WTC11 (cell line): ENCODE measurements at regions not wholly inside any gene's neighbourhood (a gene's known extent, or its start where the extent isn't known, plus 50 kb on each side); places are given as distances from the start of the nearest gene placed in this dataset.

Experiments
- ATAC-seq: fragments of 200-7000 bp; cut with Tn5 transposase; 2 replicates; pipeline ENCODE4 v1.10.0; 2021; ENCODE audit warnings: mild to moderate bottlenecking, moderate library complexity
- CTCF ChIA-PET: fragments of 300-600 bp; sonication (Branson Sonifier 250); formaldehyde crosslinking; loops from one replicate; lab custom pipeline; 2021; ENCODE audit warnings: antibody characterized with exemption; lab: Charles Lee
- POLR2A ChIA-PET: fragments of 350-600 bp; sonication (Branson Sonifier 250); formaldehyde crosslinking; loops from one replicate; lab custom pipeline; 2021; ENCODE audit warnings: antibody characterized with exemption; lab: Charles Lee
- DNase-seq: peaks from one replicate; pipeline ENCODE4 v3.0.0; 2021; ENCODE audit warnings: low spot score
- H3K27ac Mint-ChIP-seq: 2 replicates; pipeline ENCODE4 v1.8.0; 2021; ENCODE audit warnings: mixed read lengths
- H3K27me3 Mint-ChIP-seq: 2 replicates; pipeline ENCODE4 v1.8.0; 2021; ENCODE audit warnings: low read depth, mild to moderate bottlenecking, moderate library complexity, mixed read lengths
- H3K36me3 Mint-ChIP-seq: 2 replicates; pipeline ENCODE4 v1.8.0; 2021; ENCODE audit warnings: mixed read lengths
- H3K4me1 Mint-ChIP-seq: 2 replicates; pipeline ENCODE4 v1.8.0; 2022; ENCODE audit warnings: mixed read lengths
- H3K4me3 Mint-ChIP-seq: 2 replicates; pipeline ENCODE4 v1.8.0; 2021; ENCODE audit warnings: mild to moderate bottlenecking, moderate library complexity, mixed read lengths
- H3K9me3 Mint-ChIP-seq: 2 replicates; pipeline ENCODE4 v1.8.0; 2021; ENCODE audit warnings: mixed read lengths
- CREM ChIP-seq: sonication (generic); formaldehyde crosslinking; IDR thresholded peaks from 2 replicates; pipeline ENCODE4 v1.8.1; 2022; ENCODE audit warnings: mild to moderate bottlenecking, missing genetic modification reagents, moderate library complexity
- FOXP1 ChIP-seq: sonication (generic); formaldehyde crosslinking; IDR thresholded peaks from 2 replicates; pipeline ENCODE4 v1.8.0; 2022; ENCODE audit warnings: missing genetic modification reagents, mild to moderate bottlenecking, moderate library complexity, borderline replicate concordance
- PRRX2 ChIP-seq: fragments of 250-450 bp; sonication (Bioruptor Pico); IDR thresholded peaks from 2 replicates; pipeline ENCODE4 v1.8.0; 2021; ENCODE audit warnings: mild to moderate bottlenecking
- ZBTB21 ChIP-seq: sonication (generic); formaldehyde crosslinking; IDR thresholded peaks from 2 replicates; pipeline ENCODE4 v1.8.1; 2023; ENCODE audit warnings: mild to moderate bottlenecking, missing genetic modification reagents, borderline replicate concordance
- ZNF121 ChIP-seq: sonication (generic); formaldehyde crosslinking; IDR thresholded peaks from 2 replicates; pipeline ENCODE4 v1.8.0; 2023; ENCODE audit warnings: missing genetic modification reagents
- ZNF317 ChIP-seq: sonication (generic); formaldehyde crosslinking; IDR thresholded peaks from 2 replicates; pipeline ENCODE4 v1.8.1; 2023; ENCODE audit warnings: low read depth, mild to moderate bottlenecking, moderate library complexity, missing genetic modification reagents, borderline replicate concordance
- ZNF671 ChIP-seq: fragments of 250-450 bp; sonication (Bioruptor Pico); IDR thresholded peaks from 2 replicates; pipeline ENCODE4 v1.8.0; 2021; ENCODE audit warnings: mild to moderate bottlenecking
- TF ChIP-seq, protein P1 (sequence below): sonication (generic); formaldehyde crosslinking; IDR thresholded peaks from 2 replicates; pipeline ENCODE4 v1.8.0; 2022; ENCODE audit warnings: mild to moderate bottlenecking, missing genetic modification reagents
- TF ChIP-seq, protein P2 (sequence below): sonication (generic); formaldehyde crosslinking; IDR thresholded peaks from 2 replicates; pipeline ENCODE4 v1.8.0; 2023; ENCODE audit warnings: mild to moderate bottlenecking, missing genetic modification reagents
- TF ChIP-seq, protein P3 (sequence below): sonication (generic); formaldehyde crosslinking; IDR thresholded peaks from 2 replicates; pipeline ENCODE4 v1.8.0; 2022; ENCODE audit warnings: mild to moderate bottlenecking, missing genetic modification reagents
- TF ChIP-seq, protein P4 (sequence below): sonication (generic); formaldehyde crosslinking; IDR thresholded peaks from 2 replicates; pipeline ENCODE4 v1.8.0; 2022; ENCODE audit warnings: mild to moderate bottlenecking, missing genetic modification reagents
- TF ChIP-seq, protein P5 (sequence below): fragments of 250-450 bp; sonication (Bioruptor Pico); IDR thresholded peaks from 2 replicates; pipeline ENCODE4 v1.9.0; 2021; ENCODE audit warnings: mild to moderate bottlenecking, borderline replicate concordance
- TF ChIP-seq, protein P6 (sequence below): fragments of 250-450 bp; sonication (Bioruptor Pico); IDR thresholded peaks from 2 replicates; pipeline ENCODE4 v1.9.0; 2021; ENCODE audit warnings: moderate library complexity, mild to moderate bottlenecking, inconsistent platforms, borderline replicate concordance
- TF ChIP-seq, protein P7 (sequence below): fragments of 250-450 bp; sonication (Bioruptor Pico); IDR thresholded peaks from 2 replicates; pipeline ENCODE4 v1.9.0; 2021; ENCODE audit warnings: mild to moderate bottlenecking
- TF ChIP-seq, protein P8 (sequence below): fragments of 250-450 bp; sonication (Bioruptor Pico); conservative IDR thresholded peaks from 2 replicates; pipeline ENCODE4 v1.9.0; 2021; ENCODE audit warnings: mild to moderate bottlenecking
- TF ChIP-seq, protein P9 (sequence below): sonication (generic); formaldehyde crosslinking; IDR thresholded peaks from 2 replicates; pipeline ENCODE4 v1.8.1; 2023; ENCODE audit warnings: mild to moderate bottlenecking, missing genetic modification reagents

DNA sequence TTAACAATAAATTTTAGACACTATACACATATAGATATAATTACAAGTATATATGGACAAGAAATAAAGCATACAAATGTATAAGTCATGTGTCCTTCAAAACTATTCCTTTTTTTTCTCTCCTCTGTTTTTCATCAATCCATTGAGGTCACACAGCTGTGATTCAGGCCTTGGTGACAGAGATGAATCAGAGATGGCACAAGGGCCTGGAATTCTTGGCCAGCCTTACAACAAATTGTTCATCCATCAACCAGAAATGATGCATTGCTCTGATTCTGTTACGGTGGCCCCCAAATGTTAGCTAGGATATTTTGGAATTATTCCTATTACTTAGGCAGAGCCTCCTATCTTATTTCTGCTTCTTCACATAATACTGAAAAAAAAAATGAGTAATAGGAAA lies 108.7 kb upstream of the MPDZ start:
- Mint-ChIP-seq H3K27me3 (no peaks in the 10 kb centered on the region; the same call in 1 of the 2 replicates), H3K27ac (no peak overlapping the region), H3K4me3 (no peak overlapping the region), H3K36me3 (peaks cover 31% of the 10 kb centered on the region), H3K4me1 (no peaks in the 10 kb centered on the region), H3K9me3 (peaks cover 66% of the 10 kb centered on the region)
- ChIA-PET CTCF (no interaction called here), POLR2A (no interaction called here)
- ATAC-seq (no peak), DNase-seq (no peak)
- no peak for TF ChIP-seq PRRX2 (CRISPR knock-in tag)
- TF ChIP-seq, protein P1, sequence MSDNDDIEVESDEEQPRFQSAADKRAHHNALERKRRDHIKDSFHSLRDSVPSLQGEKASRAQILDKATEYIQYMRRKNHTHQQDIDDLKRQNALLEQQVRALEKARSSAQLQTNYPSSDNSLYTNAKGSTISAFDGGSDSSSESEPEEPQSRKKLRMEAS (CRISPR knock-in tag), result no peak

DNA sequence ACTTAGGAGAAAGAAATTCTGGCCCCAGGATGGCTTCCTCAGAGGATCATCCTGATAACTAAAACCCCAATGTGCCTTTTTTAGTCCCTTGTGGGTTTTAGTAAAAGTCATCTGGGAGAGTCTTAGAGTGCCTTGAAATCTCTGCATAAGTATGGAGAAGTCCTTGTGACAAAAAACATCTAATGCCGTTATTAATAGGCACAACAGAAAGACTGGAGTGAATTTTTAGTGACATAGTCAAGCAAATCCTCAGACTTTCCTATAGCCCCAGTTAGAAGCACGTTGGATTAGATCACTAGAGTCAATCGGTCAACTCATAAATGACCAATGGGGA lies 108.2 kb upstream of the MPDZ start:
- no peaks in the 10 kb centered on the region; the same call in 1 of the 2 replicates for H3K27me3 Mint-ChIP-seq
- no peak overlapping the region for H3K4me3 Mint-ChIP-seq
- H3K36me3 Mint-ChIP-seq, result peaks cover 31% of the 10 kb centered on the region
- TF ChIP-seq, protein P2, sequence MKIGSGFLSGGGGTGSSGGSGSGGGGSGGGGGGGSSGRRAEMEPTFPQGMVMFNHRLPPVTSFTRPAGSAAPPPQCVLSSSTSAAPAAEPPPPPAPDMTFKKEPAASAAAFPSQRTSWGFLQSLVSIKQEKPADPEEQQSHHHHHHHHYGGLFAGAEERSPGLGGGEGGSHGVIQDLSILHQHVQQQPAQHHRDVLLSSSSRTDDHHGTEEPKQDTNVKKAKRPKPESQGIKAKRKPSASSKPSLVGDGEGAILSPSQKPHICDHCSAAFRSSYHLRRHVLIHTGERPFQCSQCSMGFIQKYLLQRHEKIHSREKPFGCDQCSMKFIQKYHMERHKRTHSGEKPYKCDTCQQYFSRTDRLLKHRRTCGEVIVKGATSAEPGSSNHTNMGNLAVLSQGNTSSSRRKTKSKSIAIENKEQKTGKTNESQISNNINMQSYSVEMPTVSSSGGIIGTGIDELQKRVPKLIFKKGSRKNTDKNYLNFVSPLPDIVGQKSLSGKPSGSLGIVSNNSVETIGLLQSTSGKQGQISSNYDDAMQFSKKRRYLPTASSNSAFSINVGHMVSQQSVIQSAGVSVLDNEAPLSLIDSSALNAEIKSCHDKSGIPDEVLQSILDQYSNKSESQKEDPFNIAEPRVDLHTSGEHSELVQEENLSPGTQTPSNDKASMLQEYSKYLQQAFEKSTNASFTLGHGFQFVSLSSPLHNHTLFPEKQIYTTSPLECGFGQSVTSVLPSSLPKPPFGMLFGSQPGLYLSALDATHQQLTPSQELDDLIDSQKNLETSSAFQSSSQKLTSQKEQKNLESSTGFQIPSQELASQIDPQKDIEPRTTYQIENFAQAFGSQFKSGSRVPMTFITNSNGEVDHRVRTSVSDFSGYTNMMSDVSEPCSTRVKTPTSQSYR (CRISPR knock-in tag), result no peak
- TF ChIP-seq FOXP1 (CRISPR knock-in tag) (no peak), ZNF121 (no peak), CREM (CRISPR knock-in tag) (no peak), ZBTB21 (no peak), ZNF671 (no peak), ZNF317 (CRISPR knock-in tag) (no peak)
- TF ChIP-seq, protein P3, sequence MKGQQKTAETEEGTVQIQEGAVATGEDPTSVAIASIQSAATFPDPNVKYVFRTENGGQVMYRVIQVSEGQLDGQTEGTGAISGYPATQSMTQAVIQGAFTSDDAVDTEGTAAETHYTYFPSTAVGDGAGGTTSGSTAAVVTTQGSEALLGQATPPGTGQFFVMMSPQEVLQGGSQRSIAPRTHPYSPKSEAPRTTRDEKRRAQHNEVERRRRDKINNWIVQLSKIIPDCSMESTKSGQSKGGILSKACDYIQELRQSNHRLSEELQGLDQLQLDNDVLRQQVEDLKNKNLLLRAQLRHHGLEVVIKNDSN (CRISPR knock-in tag), result no peak
- TF ChIP-seq, protein P4, sequence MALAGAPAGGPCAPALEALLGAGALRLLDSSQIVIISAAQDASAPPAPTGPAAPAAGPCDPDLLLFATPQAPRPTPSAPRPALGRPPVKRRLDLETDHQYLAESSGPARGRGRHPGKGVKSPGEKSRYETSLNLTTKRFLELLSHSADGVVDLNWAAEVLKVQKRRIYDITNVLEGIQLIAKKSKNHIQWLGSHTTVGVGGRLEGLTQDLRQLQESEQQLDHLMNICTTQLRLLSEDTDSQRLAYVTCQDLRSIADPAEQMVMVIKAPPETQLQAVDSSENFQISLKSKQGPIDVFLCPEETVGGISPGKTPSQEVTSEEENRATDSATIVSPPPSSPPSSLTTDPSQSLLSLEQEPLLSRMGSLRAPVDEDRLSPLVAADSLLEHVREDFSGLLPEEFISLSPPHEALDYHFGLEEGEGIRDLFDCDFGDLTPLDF (CRISPR knock-in tag), result no peak
- TF ChIP-seq, protein P1 (CRISPR knock-in tag), result no peak
- TF ChIP-seq, protein P5, sequence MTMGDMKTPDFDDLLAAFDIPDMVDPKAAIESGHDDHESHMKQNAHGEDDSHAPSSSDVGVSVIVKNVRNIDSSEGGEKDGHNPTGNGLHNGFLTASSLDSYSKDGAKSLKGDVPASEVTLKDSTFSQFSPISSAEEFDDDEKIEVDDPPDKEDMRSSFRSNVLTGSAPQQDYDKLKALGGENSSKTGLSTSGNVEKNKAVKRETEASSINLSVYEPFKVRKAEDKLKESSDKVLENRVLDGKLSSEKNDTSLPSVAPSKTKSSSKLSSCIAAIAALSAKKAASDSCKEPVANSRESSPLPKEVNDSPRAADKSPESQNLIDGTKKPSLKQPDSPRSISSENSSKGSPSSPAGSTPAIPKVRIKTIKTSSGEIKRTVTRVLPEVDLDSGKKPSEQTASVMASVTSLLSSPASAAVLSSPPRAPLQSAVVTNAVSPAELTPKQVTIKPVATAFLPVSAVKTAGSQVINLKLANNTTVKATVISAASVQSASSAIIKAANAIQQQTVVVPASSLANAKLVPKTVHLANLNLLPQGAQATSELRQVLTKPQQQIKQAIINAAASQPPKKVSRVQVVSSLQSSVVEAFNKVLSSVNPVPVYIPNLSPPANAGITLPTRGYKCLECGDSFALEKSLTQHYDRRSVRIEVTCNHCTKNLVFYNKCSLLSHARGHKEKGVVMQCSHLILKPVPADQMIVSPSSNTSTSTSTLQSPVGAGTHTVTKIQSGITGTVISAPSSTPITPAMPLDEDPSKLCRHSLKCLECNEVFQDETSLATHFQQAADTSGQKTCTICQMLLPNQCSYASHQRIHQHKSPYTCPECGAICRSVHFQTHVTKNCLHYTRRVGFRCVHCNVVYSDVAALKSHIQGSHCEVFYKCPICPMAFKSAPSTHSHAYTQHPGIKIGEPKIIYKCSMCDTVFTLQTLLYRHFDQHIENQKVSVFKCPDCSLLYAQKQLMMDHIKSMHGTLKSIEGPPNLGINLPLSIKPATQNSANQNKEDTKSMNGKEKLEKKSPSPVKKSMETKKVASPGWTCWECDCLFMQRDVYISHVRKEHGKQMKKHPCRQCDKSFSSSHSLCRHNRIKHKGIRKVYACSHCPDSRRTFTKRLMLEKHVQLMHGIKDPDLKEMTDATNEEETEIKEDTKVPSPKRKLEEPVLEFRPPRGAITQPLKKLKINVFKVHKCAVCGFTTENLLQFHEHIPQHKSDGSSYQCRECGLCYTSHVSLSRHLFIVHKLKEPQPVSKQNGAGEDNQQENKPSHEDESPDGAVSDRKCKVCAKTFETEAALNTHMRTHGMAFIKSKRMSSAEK (CRISPR knock-in tag), result no peak
- TF ChIP-seq, protein P6, sequence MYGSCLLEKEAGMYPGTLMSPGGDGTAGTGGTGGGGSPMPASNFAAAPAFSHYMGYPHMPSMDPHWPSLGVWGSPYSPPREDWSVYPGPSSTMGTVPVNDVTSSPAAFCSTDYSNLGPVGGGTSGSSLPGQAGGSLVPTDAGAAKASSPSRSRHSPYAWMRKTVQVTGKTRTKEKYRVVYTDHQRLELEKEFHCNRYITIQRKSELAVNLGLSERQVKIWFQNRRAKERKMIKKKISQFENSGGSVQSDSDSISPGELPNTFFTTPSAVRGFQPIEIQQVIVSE (CRISPR knock-in tag), result no peak
- TF ChIP-seq, protein P7, sequence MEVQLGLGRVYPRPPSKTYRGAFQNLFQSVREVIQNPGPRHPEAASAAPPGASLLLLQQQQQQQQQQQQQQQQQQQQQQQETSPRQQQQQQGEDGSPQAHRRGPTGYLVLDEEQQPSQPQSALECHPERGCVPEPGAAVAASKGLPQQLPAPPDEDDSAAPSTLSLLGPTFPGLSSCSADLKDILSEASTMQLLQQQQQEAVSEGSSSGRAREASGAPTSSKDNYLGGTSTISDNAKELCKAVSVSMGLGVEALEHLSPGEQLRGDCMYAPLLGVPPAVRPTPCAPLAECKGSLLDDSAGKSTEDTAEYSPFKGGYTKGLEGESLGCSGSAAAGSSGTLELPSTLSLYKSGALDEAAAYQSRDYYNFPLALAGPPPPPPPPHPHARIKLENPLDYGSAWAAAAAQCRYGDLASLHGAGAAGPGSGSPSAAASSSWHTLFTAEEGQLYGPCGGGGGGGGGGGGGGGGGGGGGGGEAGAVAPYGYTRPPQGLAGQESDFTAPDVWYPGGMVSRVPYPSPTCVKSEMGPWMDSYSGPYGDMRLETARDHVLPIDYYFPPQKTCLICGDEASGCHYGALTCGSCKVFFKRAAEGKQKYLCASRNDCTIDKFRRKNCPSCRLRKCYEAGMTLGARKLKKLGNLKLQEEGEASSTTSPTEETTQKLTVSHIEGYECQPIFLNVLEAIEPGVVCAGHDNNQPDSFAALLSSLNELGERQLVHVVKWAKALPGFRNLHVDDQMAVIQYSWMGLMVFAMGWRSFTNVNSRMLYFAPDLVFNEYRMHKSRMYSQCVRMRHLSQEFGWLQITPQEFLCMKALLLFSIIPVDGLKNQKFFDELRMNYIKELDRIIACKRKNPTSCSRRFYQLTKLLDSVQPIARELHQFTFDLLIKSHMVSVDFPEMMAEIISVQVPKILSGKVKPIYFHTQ, result no peak
- TF ChIP-seq, protein P8, sequence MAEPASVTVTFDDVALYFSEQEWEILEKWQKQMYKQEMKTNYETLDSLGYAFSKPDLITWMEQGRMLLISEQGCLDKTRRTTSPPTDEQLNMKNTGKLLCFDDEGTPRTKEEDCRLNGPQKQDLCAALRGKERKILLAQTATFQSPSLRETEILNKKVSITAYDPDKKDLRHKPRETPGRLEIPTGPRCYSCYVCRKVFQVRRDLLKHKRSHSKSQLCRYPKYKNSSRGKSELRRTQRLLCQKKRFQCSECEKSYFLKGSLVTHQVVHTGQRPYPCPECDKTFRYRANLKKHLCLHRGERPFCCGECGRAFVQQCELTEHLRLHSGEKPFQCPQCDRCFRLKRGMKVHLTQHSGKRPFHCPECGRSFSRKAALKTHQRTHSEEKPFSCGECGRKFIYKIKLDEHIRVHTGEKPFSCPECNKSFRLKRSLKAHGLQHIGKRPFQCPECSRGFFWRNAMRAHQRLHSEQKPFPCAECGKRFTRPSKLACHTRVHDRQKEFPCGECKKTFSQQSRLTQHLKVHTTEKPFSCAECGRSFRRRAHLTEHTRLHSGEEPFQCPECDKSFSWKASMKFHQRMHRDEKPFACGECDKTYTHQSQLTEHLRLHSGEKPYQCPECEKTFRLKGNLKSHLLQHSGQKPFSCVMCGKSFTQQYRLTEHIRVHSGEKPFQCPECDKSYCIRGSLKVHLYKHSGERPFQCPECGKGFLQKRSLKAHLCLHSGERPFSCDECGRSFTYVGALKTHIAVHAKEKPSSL (CRISPR knock-in tag), result no peak
- TF ChIP-seq, protein P9, sequence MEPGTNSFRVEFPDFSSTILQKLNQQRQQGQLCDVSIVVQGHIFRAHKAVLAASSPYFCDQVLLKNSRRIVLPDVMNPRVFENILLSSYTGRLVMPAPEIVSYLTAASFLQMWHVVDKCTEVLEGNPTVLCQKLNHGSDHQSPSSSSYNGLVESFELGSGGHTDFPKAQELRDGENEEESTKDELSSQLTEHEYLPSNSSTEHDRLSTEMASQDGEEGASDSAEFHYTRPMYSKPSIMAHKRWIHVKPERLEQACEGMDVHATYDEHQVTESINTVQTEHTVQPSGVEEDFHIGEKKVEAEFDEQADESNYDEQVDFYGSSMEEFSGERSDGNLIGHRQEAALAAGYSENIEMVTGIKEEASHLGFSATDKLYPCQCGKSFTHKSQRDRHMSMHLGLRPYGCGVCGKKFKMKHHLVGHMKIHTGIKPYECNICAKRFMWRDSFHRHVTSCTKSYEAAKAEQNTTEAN (CRISPR knock-in tag), result no peak
- peaks cover 67% of the 10 kb centered on the region for H3K9me3 Mint-ChIP-seq
- CTCF ChIA-PET, result no interaction called here
- no peak for ATAC-seq
- H3K4me1 Mint-ChIP-seq, result no peaks in the 10 kb centered on the region
- POLR2A ChIA-PET, result no interaction called here
- H3K27ac Mint-ChIP-seq, result no peak overlapping the region
- DNase-seq, result no peak
